Dermis microvascular lymphatic vessel endothelial cell (primary cell): ENCODE measurements at regions not wholly inside any gene's neighbourhood (a gene's known extent, or its start where the extent isn't known, plus 50 kb on each side); places are given as distances from the start of the nearest gene placed in this dataset.

Experiments used
- DNase-seq, 2 donors: peaks; one replicate each; pipeline versions ENCODE4 v3.0.0 to v3.0.0-alpha.2; 2010; ENCODE audit warnings: low read depth in 2 of 2

DNA sequence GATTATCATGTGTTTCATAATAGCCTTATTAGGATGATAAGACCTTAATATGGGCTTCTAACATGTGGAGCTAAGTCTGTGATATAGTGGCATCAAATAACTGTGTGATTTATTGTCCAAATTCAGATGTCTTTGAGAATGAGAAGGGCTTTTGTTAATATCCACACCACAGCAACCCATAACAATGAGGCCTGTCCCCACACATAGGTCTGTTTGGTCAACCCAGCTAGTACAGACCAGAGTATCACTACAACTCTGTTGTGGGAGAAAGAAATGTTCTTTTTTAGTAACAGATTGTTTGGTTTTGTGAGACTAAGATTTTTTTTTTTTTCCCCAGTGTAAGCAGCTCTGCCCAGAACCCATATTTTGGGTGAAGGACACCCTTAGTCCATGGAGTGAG is 439.2 kb downstream of the PIK3C3 start:
- no peak for DNase-seq

DNA sequence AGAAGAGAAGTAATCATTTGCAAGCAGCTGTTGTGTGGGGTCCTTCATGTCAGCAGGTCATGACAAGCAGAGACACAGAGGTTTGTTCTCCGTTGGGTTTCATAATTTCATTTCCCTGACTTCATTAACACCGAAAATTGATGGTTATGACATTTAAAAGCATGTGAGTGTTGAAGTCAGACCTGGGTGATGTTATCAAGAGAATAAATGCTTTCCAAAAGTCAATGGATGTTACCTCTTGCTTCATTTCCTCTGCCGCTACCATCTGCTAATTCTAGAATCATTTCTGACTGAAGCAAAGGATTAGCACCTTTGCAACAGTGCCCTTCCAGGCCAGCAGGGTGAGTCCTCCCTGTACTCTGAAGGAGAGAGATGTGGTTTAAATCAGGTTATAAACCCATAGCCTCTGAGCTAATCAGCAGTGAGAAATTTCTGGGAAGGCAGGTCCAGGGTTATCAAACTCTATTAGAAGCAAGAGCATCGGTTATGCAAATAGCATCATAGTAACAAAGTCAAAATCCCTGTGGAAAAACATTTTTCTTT is 446.2 kb downstream of the PIK3C3 start:
- no peak for DNase-seq

DNA sequence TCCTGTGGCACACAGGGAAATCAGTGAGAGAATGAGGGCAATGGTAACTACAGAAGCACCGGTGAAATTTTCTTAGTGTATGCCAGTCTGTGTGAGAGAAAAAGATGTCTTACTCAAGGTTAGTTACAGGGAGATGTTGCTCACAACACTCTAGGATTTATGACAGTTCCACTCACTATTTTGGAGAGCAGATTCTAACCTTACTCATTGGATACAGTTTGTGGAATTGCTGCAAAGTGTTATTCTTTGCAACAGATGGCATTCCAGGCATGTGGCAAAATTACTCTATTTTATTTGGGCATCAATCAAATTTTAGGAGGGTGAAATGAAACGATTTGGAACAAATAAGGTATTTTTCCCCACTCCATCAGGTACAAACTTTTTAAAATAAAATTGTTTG is 449.1 kb downstream of the PIK3C3 start:
- no peak for DNase-seq

DNA sequence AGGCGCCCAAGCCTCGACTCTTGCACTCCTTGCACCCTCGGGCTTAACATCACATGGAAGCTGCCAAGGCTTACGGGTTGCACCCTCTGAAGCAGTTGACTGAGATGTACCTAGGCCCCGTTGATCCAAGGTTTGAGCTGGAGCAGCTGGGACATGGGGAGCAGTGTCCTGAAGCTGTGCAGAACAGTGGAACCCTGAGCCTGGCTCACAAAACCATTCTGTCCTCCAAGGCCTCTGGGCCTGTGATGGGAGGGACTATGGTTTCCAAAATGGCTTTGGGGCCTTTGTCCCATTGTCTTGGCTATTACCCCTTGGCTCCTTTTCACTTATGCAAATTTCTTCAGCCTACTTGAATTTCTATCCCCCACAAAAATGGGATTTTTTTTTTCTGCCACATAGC is 454.0 kb downstream of the PIK3C3 start:
- DNase-seq = no peak

DNA sequence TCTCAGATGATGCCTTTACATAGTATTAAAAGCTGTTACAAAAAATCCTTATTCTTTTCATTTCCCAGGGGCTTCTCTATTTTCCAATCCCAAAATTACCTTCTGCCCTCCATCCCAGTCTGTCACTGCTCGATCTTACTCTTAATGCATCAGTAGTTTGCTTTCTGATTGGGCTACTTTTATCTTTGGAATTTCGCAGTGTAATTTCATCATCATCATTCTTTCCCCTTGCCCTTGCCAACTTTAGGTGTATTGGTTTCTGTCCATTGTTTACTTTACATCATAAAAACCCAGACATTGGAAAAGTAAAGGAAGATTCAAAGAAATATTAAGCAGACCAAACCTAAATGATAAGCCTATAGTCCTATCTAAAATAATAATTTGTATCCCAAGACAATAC is 457.2 kb downstream of the PIK3C3 start:
- peak in 1 of 2 donors; percentile 32 for DNase-seq

DNA sequence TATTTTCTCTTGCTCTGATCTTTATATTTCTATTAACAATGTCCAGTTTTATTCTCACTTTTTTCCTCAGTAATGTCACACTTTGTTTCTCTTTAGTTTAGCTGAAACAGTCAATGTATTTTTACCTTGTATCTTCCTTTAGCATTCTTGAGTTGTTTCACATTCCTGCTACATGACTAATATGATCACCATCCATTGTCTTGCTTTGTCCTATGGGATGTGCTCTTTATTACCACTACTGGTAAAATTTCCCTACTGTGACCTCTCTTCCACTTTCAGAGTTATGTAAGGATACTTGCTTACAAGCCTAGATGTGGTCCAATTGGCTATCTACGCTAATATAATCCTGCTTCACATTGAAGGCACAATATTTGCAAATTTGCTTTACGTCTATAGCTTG is 457.9 kb downstream of the PIK3C3 start:
- DNase-seq = peak in 1 of 2 donors; percentile 3

DNA sequence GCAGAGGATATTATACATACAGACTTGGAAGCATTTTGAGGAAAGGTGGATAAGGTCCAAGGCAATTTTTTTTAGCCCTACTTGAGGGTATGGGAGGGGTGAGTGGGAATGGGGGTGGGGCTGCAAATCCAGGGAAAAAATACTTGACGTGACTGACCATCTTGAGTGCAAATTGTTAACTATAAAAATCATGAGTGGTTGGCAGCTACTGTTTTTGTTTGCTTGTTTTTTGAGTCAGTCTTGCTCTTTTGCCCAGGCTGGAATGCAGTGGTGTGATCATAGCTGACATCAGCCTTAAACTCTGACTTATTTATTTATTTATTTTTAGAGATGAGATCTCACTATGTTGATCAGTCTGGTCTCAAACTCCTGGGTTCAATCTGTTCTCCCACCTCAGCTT is 458.8 kb downstream of the PIK3C3 start:
- DNase-seq = no peak

DNA sequence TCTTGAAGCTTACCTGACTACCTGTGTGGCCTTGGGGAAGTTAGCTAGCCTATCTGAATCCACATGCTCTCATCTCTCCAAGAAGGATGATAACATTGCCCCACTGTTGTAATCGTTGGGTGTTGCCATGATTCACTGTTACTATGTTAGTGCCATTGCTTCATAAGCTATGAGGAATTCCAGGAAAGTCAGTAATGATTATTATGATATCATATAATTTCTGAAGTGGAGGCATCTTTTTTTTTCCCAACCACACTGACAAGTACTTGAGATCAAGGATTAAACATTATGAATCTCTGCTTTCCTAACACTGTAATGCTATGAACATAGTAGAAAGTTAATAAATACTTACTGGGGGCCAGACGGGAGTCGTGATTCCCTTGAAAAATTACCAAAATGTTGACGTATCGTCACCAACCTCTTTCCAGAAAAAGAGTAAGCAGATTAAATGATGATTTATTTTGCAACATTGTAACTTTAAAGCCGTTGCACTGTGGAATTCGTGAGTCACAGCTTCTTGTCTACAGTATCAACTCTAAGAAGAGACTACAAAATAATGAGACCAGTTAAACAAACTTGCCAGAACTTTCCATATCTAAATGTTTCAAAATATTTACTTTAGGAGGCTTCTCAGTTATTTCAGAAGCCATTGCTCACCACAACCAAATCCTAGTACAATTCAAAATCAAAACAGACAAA is 459.9 kb downstream of the PIK3C3 start:
- no peak for DNase-seq

DNA sequence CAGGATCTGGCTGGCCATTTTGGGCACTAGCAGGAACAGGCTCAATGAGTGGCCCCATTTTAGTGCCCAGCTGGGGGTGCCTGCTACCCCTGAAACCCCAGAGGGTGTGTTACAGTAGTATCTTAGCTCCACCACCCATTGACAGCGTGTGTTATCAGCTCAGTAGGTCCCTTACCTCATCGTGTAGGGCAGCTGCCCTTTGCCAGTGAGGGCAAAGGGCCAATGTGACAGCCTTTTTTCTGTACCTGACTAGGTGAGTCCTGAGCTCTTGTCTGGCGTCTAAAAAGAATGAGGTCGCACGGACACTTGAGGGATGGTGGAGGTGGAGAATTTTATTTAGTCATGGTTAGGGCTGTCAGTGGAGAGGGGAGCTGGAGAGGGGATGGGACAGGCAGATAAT is 462.2 kb downstream of the PIK3C3 start:
- DNase-seq = no peak

DNA sequence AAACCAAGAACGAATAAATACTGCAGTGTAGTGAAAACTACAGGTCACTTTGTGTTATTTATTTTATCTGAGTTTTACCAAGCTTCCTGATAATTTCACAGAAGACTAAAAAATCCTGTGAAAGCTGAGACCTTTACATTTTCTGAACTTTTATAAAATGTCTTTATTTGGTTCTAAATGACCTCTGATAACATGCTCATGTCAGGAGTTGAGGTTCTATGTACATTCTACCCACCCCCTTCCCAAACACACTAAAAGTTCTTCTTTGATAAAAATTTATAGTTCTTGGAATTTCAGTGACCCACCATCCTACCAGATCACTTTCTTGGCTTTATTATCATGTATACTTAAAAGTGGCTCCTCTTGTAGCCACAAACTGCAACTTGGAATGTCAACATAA is 463.1 kb downstream of the PIK3C3 start:
- DNase-seq = no peak

DNA sequence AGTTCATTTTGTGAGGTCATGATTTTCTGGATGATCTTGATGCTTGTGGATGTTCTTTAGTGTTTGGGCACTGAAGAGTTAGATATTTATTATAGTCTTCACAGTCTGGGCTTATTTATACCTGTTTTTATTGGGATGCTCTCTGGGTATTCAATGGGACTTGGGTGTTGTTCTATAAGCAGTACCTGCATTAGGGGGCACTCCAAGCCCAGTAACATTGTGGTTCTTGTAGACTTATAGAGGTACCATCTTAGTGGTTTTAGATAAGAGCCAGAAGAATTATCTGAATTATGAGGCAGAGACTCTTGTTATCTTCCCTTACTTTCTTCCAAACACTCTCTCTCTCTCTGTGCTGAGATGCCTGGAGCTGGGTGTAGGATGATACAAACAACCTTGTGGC is 470.0 kb downstream of the PIK3C3 start:
- DNase-seq = no peak

DNA sequence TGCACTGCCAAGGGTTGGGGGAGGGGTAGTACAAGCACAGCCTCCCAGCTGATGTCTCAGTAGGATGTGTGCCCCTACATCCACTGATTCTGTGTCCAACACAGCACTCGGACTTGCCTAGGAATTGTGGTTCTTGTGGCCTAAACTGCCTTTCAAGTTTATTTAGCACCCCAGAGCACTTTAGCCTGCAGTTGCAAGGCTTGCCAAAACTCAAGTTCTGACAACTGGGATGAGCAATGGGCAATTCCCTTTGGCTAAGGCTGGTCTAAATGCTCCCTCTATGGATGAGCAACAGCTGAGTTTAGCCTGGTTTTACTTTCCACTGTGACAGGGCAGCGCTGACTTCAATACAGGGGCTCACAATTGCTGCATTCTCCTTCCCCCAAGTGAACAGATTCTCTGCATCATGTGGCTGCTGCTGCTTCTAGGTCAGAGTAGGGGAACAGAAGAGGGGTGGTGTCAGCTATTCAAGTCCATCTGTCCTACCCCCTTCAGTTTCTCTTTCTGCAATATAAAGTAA is 471.5 kb downstream of the PIK3C3 start:
- DNase-seq = no peak

DNA sequence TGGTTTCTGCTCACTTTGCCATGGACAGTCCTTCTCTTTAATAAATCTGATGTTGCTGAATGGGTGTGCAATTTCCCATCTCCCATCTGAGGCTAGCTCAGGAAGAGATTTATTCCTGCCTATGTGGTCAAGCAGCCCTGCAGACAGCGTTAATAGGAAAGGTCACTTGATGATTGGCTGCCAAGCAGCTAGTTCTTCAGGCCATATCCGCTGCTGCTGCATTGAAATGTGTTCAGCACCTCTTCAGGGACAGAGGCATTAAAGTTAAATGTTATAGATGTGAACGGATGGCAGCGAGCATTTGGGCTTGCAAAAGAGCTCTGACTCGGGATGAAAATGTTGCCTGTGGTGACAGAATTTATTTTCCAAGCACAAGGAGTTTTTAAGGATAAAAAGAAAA is 474.2 kb downstream of the PIK3C3 start:
- no peak for DNase-seq

DNA sequence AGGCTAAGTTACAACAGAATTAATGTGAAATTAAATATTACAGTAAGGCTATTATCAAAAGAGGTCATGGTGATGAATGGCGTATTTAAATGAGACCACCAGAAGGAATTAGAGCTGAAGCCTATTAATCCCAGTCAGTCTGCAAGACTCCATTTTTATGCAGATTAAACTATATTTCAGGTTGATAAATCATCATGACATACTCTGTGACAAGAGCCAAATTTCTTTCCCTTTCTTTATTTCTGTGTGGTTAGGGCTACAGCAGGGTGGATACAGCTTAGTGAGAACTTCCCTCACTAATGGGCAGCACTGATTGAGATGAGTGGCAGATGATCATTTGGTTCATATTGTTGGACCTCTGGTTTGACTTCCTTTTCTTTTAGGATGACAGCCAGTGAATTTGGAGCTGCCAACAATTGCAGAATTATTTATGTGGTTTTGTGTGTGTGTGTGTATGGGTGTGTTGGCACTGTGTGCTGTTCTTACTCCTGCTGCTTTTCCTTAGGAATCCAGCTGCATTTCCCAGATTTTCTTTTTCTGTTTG is 481.3 kb downstream of the PIK3C3 start:
- DNase-seq = no peak

DNA sequence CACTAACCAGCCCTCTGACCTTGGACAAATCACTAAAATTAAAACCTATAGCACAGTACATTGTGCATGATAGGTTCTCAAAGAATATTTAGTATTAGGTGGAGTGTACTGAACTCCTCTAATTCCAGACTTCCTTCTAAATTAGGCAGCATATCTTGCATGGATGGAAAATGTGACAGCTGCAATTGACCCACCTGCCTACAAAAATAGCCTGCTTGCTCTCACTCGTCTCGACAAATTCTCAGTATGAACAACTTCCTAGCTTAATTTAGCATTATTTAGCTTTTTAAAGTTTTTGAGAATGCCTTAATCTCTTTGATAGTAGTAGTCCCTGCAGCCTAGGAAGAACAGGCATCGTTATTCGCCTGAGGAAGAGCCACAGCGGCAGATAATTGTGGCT is 482.0 kb downstream of the PIK3C3 start:
- no peak for DNase-seq

DNA sequence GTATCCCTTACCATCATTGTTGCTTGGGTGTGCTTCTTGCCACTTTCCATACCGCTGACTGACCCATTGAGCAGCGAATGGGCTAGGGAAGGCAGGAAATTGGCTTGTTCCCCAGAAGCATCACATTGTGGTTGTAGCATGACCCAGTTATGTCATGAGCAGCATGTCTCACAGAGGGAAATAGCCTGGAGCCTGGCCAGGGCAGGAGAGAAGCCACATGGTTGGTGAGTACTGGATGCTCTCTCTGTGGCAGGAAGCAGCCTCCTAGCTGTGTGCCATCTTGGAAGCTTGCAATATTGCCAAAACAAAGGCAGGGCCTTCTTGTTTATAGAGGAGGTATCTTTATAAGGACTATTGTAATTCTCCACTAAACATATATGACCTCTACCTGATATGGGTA is 482.6 kb downstream of the PIK3C3 start:
- DNase-seq = no peak

DNA sequence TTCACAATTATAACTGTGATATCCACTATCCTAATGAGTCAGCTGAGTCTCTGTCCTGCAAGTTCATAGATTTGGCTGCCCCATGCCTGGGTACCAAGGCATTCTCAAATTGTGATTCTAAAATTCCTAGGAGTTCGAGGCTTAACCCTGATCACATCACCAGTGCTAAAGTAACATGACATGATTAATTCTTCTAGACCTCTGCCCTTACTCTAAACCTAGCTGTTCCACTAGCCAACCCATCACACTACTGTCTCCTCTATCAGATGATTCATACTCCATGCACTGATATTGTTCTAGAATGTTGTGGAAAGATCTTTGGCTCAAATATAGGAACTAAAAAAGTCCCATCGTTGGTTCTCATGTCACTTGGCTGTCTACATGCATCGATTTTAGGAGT is 487.6 kb downstream of the PIK3C3 start:
- DNase-seq = no peak

DNA sequence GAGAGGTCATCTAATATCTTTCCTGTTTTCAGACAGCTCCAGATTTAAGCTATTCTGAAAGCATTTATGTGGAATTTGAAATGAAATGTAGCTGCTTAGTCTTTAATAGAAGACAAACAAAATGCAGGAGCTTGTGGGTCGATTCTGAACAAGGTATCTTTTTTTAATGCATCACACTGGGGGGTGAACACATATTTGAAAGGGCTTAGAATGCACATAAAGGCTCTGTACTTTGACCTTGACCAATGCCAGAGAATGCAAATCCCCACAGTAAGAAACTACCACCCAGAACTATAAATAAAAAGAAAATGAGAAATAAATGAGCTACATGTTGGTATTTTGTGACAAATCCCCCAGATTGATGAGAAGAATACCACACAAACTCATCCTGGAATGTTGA is 489.3 kb downstream of the PIK3C3 start:
- no peak for DNase-seq

DNA sequence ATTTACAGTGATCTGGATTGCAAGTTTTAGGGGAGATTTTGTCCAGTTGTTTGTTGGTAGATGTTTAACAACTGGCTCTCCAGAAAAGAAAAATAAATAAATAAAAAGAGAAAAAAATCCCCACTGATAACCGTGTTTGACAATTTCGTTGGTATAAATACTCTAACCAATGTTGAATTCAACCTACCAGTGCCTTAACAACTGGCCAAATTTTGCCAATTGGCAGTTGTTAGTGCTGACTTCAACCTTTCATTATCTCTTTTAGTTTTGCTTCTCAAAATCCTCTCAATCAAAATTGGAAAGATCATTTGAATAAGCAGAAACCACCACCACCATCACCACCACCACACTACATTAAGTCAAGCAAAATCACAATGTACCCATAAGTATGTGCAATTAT is 490.3 kb downstream of the PIK3C3 start:
- DNase-seq = no peak

DNA sequence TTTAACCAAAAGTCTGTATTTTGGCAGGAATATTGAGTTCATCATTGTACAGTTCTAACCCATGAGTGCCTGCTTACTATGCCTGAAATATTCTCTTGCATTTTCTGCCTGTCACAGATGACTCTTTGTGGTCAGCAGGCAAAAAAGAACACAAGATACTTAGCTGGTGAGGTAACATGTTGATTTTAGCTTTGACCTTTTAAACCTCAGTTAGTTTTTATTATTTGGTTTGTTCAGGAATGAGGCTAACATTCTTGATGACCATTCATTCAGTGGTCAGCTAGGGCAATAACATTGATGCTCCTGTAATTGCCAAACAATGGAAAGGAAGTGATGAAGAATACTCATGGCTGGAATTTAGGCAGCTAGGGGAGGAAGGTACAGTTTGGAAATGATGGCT is 491.2 kb downstream of the PIK3C3 start:
- peak; percentile 14 to 78 for DNase-seq

DNA sequence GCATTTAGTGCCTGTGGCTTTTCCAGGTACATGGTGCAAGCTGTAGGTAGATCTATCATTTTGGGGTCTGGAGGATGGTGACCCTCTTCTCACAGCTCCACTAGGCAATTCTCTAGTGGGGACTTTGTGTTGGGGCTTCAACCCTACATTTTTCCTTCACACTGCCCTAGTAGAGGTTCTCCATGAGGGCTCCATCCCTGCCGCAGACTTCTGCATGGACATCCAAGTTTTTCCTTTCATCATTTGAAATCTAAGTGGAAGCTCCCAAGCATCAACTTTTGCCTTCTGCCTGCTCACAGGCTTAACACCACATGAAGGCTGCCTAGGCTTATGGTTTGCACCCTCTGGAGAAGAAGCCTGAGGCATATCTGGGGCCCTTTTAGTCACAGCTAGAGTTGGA is 492.7 kb downstream of the PIK3C3 start:
- DNase-seq = no peak

DNA sequence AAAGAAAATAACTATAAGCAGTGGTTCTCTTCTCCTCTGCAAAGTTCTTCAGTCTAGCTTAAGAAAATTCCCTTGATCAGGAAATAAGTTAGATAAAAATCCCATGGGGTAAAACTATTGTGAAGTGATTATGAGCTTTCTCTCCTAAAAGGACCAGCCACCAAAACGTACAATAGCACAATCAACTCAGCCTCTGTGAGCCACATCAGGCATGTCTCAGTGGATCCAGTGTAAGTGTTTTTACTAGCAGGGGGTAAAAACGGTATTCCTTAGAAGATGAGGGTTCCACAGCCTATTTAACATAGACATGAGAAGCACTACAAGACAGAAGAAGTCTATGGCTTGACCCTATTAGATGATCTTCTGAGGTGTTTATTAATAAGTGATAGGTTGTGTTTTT is 503.2 kb downstream of the PIK3C3 start:
- DNase-seq = no peak

DNA sequence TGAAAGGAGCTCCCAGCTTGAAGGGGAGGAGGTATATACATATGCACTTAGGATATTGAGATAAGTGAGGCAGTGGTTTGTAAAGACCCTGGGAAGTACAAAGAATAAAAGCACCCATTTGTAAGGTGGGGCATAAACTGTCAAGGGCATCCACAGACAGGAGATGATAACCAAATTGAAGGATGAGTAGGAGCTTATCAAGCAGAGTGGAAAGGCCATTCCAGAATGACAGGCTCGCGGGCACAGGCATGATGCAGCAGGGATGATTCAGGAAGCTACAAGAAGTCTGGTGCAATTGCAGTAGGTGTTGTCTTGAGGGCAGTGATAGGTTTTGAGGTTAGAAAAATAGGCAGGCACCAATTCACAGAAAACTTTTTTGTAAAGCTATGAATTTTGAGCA is 504.8 kb downstream of the PIK3C3 start:
- no peak for DNase-seq
